Type B pancreatic cell (in vitro differentiated cells): ENCODE measurements at regions not wholly inside any gene's neighbourhood (a gene's known extent, or its start where the extent isn't known, plus 50 kb on each side); places are given as distances from the start of the nearest gene placed in this dataset.

ENCODE experiments used
- DNase-seq: peaks from one replicate; pipeline ENCODE4 v3.0.0; 2021; ENCODE audit warnings: mixed read lengths; ENCODE audit not compliant: unreplicated experiment; ENCODE audit errors: extremely low spot score
- H3K27ac Mint-ChIP-seq: 2 replicates; pipeline ENCODE4 v1.8.0; 2021; ENCODE audit warnings: mild to moderate bottlenecking, mixed read lengths
- H3K27me3 Mint-ChIP-seq: 2 replicates; pipeline ENCODE4 v1.8.0; 2021; ENCODE audit warnings: mixed read lengths
- H3K36me3 Mint-ChIP-seq: 2 replicates; pipeline ENCODE4 v1.8.0; 2021; ENCODE audit warnings: mixed read lengths
- H3K4me1 Mint-ChIP-seq: one replicate; pipeline ENCODE4 v1.8.0; 2021; ENCODE audit warnings: mixed read lengths; ENCODE audit not compliant: unreplicated experiment
- H3K4me3 Mint-ChIP-seq: 2 replicates; pipeline ENCODE4 v1.8.0; 2021; ENCODE audit warnings: mild to moderate bottlenecking, mixed read lengths
- H3K9me3 Mint-ChIP-seq: 2 replicates; pipeline ENCODE4 v1.8.0; 2021; ENCODE audit warnings: mixed read lengths
- CTCF ChIP-seq: fragments of 200-600 bp; sonication (generic); conservative IDR thresholded peaks from 2 replicates; pipeline ENCODE4 v1.5.0; 2021; ENCODE audit warnings: antibody characterized with exemption, mild to moderate bottlenecking

- DNase-seq: no peak
- Mint-ChIP-seq H3K36me3 (peaks cover 3% of the 10 kb centered on the region), H3K9me3 (no peaks in the 10 kb centered on the region), H3K4me3 (no peak overlapping the region), H3K27me3 (no peaks in the 10 kb centered on the region), H3K4me1 (no peaks in the 10 kb centered on the region), H3K27ac (no peak overlapping the region)
- no peak for TF ChIP-seq CTCF
These were observed 138.4 kb upstream of the DSCAM start for GRCh38 chr21:40985370-40985769.

GRCh38 chr21:40990366-40990765 is 143.4 kb upstream of the DSCAM start:
- no peaks in the 10 kb centered on the region for H3K36me3 Mint-ChIP-seq
- no peak for DNase-seq
- no peak for TF ChIP-seq CTCF
- no peak overlapping the region for H3K27ac Mint-ChIP-seq
- no peaks in the 10 kb centered on the region for H3K27me3 Mint-ChIP-seq
- H3K4me3 Mint-ChIP-seq: no peak overlapping the region
- H3K9me3 Mint-ChIP-seq: no peaks in the 10 kb centered on the region
- H3K4me1 Mint-ChIP-seq: no peaks in the 10 kb centered on the region

- no peaks in the 10 kb centered on the region for H3K27me3 Mint-ChIP-seq
- peaks cover 12% of the 10 kb centered on the region for H3K9me3 Mint-ChIP-seq
- H3K27ac Mint-ChIP-seq: no peak overlapping the region
- no peaks in the 10 kb centered on the region for H3K36me3 Mint-ChIP-seq
- no peak for DNase-seq
- TF ChIP-seq CTCF: no peak
- no peaks in the 10 kb centered on the region for H3K4me1 Mint-ChIP-seq
- H3K4me3 Mint-ChIP-seq: no peak overlapping the region
These were observed 150.9 kb upstream of the DSCAM start for GRCh38 chr21:40997831-40998230.

- no peak overlapping the region for H3K27ac Mint-ChIP-seq
- H3K4me3 Mint-ChIP-seq: no peak overlapping the region
- no peaks in the 10 kb centered on the region for H3K4me1 Mint-ChIP-seq
- no peaks in the 10 kb centered on the region for H3K36me3 Mint-ChIP-seq
- no peaks in the 10 kb centered on the region for H3K27me3 Mint-ChIP-seq
- DNase-seq: no peak
- no peak for TF ChIP-seq CTCF
- H3K9me3 Mint-ChIP-seq: peaks cover 12% of the 10 kb centered on the region
These were observed 153.9 kb upstream of the DSCAM start for GRCh38 chr21:41000838-41001237.

- H3K36me3 Mint-ChIP-seq: no peaks in the 10 kb centered on the region
- H3K4me3 Mint-ChIP-seq: no peak overlapping the region
- no peak for TF ChIP-seq CTCF
- peaks cover 16% of the 10 kb centered on the region for H3K4me1 Mint-ChIP-seq
- H3K27ac Mint-ChIP-seq: no peak overlapping the region
- DNase-seq: no peak
- H3K27me3 Mint-ChIP-seq: no peaks in the 10 kb centered on the region
- H3K9me3 Mint-ChIP-seq: peaks cover 15% of the 10 kb centered on the region
These were observed 159.7 kb upstream of the DSCAM start for GRCh38 chr21:41006636-41007035.

- no peak overlapping the region for H3K27ac Mint-ChIP-seq
- no peaks in the 10 kb centered on the region for H3K27me3 Mint-ChIP-seq
- peak overlapping the region; percentile 12 for H3K4me3 Mint-ChIP-seq
- H3K36me3 Mint-ChIP-seq: no peaks in the 10 kb centered on the region
- H3K4me1 Mint-ChIP-seq: peaks cover 16% of the 10 kb centered on the region
- TF ChIP-seq CTCF: no peak
- no peak for DNase-seq
- H3K9me3 Mint-ChIP-seq: peaks cover 11% of the 10 kb centered on the region
These were observed 159.6 kb upstream of the BACE2 start for GRCh38 chr21:41008351-41008750.
